ENCODE measurements at regions not wholly inside any gene's neighbourhood (a gene's known extent, or its start where the extent isn't known, plus 50 kb on each side); places are given as distances from the start of the nearest gene placed in this dataset.

- DNase-seq (ENCODE audit: low read depth, low spot score), result no peak
Observed at GRCh38 chr13:31957772-31958171, 73.8 kb upstream of the FRY start.

DNA sequence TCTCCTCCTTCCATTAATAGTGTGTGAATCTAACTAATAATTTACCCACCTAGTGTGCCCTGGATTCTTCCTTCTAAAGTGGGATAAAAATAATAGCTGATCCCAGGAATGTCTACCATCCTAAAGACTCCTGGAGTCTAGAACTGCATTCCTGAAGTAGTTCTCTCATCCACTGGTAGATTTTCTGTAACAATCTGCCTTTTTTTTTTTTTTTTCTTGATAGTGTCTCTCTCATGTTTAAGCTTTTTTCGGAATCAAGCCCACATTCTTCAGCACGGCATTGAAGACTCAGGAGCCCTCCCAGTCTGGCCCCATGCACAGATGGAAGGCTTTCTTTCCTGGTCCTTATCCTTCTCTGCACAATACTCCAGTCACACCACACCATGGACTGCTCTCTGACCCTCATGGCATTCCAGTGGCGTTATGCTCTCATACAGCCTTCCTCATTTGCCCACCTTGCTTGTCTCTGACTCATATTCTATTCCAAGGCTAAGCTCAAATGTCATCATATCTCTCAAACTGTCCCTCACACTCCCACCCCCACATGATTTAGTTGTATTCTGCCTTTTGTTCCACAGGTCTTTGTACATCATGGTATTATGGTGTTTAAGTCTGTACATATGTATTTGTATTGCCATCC lies 68.7 kb upstream of the FRY start:
- no peak for DNase-seq (ENCODE audit: low read depth, low spot score)

- no peak for DNase-seq (ENCODE audit: low read depth, low spot score)
Observed at GRCh38 chr13:31963631-31964030, 67.9 kb upstream of the FRY start.

- DNase-seq (ENCODE audit: low read depth, low spot score), result no peak
Observed at GRCh38 chr13:31964168-31964567, 67.4 kb upstream of the FRY start.

DNA sequence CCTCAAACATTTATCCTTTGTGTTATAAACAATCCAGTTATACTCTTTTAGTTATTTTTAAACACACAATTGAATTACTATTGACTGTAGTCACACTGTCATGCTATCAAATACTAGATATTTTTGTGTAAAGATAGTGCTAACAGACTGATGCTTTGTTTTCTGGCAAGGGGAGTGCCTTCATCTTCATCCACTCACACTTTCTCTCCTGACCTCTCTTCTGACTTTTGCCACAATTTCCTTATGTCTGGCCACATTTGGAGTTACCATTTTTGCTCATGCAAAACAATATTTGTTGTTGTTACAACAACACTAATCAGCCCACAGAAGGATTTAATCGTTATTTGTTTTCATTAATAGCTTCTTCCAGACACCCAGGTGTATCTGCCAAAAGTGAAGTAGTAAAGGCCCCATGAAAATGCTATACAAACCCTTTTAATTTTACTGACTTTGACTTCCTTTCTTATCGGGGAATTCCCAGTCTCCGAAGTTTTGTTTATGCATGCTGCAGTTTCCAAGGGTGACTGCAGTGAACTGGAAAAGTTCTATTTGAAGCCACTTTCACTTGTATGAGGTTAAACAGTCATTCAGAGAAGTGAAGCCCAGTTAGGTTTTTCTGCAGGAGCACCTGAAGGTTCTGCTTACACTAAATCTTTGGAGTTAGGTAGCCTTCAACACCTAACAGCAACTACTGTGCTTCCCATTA lies 66.1 kb upstream of the FRY start:
- DNase-seq (ENCODE audit: low read depth, low spot score), result no peak

GRCh38 chr13:31967155-31967554 lies 64.4 kb upstream of the FRY start:
- no peak for DNase-seq (ENCODE audit: low read depth, low spot score)

- no peak for DNase-seq (ENCODE audit: low read depth, low spot score)
Observed at GRCh38 chr13:31968473-31968872, 63.1 kb upstream of the FRY start.

GRCh38 chr13:31970231-31970930 lies 61.2 kb upstream of the FRY start:
- no peak for DNase-seq (ENCODE audit: low read depth, low spot score)

- no peak for DNase-seq (ENCODE audit: low read depth, low spot score)
Observed at GRCh38 chr13:31972453-31972852, 59.1 kb upstream of the FRY start.

- no peak for DNase-seq (ENCODE audit: low read depth, low spot score)
Observed at GRCh38 chr13:31978021-31978420, 53.6 kb upstream of the FRY start.

DNA sequence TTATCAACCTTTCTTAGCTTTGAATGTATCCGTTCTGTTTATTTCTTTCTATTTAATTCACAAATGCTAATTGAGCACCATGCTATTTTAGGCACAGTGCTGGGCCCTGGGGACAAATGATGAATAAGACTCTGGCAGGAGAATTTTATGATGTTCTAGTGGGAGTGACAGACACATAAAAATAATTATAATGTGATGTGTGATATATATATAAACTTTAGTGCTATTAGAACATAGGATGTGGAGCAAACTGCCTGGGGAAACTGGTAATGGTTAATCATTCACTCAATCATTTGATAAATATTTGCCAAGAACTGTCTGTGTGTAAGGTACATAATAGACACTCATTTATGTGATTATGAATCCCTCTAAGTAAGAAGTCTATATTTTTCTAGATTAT lies 50.7 kb upstream of the FRY start:
- DNase-seq (ENCODE audit: low read depth, low spot score), result no peak

Data from ELF-1 (cell line).